G401 (cell line): ENCODE measurements at regions not wholly inside any gene's neighbourhood (a gene's known extent, or its start where the extent isn't known, plus 50 kb on each side); places are given as distances from the start of the nearest gene placed in this dataset.

ENCODE experiments used
- DNase-seq: peaks from one replicate; pipeline ENCODE4 v3.0.0-alpha.2; 2015; ENCODE audit warnings: low spot score
- in situ Hi-C: cut with HindIII; loops from 2 replicates; pipeline ENCODE4 v1.10.0; 2016; ENCODE audit warnings: low sequenced_read_pairs, mixed read lengths

DNA sequence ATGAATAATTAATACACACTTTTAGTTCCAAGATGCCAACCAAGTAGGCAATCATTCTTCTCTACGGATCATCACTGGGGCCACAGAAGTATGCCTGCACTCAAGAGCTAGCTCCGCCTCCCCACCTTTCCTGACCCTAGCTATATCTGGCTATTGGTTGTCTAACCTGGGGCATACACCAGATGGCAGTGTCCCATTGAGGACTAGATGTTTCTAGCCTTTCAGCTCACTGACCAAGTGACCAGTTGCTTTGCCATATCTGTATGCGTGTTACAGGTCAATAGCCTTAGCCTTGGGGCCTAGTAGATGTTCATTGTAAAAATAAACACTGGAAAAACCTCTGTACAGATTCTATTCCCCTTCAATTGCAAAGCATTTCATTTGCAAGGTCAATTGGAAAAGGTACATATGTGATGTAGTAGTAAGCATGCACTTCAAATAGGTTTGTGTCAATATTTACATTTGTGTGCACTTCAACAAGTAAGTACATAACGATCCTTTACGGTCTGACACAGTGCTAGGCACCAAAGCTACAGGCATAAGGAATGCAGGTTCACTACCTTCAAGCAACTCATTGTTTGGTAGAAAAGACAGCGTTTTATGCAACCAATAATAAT is 521.7 kb downstream of the PPARGC1A start:
- DNase-seq: peak; percentile 3

DNA sequence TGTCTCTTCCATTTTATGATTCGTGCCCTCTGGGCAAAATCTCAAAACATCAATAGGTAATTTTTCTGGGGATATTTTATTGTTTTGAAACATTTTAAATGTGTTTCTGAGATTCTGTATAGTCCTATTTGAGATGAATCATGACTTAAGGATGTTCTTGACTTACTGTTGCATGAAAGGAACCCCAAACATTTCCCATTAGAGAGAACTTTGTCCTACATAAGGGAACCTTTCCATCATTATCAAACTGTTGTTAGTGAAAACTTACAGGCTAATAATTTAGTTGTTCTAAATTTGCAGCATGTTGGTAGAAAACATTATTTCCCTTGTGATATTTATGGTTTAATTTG is 523.3 kb downstream of the PPARGC1A start:
- in situ Hi-C loops: no loop called here
- DNase-seq: no peak

More for the DNA sequence above, 521.7 kb downstream of the PPARGC1A start:
- in situ Hi-C loops: no loop called here

DNA sequence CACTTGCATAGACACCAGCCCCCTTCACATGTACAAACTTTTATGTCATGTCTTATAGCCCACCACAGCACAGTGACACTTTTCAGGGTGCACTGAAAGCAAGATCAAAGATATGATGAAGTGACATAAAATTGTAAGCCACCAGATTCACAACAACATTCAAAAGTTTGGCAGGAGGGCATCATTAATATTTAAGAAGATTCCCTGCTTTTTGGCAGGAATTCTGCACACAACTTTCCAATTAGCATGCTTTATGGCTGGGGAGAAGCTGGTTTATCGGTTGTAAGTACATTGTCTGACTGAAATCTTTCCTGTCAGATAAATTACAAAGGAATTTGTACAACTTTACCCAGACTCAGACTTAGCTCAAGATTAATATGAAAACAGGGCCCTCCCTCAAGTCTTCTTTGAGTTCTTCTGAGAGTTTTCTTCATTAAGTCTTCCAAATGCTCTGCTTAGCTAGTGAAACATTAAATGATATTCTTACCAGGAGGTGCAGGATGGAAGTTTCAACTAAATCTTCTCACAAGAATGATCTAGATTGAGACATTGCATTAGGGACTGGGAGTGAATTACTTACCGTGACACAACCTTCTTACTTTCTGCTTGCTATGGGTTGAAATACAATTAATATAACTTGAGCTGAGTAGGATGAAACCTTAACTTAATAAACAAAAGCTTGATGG is 523.8 kb downstream of the PPARGC1A start:
- in situ Hi-C loops: no loop called here
- DNase-seq: no peak

DNA sequence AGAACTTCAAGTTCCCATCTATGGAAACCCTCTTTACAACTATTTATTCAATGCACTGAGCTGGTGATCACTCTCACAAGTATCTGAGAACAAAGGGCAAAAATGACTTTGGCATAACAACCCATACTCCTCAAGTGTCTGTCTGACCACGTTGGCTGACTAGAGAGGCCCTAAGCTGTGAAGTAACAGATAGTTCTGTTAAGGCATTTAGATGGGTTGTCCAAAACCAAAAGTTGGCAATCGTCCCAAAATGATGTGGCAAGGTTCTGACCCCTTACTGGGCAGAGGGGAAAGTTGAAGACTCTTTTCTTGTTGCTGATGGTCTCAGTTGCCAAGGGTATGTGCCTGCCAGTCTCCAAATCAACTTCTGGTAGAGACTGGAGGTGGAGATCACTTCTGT is 524.8 kb downstream of the PPARGC1A start:
- no peak for DNase-seq
- in situ Hi-C loops: no loop called here

DNA sequence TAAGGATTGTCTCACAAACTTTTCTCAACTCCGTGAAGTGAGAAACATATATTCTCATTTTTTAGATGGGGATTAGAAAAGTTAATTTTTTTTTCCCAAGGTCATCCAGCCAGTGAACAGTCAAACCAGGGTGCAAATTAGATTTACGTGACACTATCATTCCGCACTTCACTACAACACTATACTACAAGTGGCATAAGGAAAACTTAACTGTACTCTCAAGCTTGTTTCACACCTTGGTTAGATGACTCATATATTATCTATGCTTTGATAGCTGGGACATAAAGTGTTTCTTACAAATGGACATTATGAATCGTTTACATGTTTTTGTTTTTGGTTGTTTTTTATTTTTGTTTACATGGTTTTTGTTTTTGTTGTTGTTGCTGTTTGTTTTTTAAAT is 525.7 kb downstream of the PPARGC1A start:
- in situ Hi-C loops: no loop called here
- no peak for DNase-seq

DNA sequence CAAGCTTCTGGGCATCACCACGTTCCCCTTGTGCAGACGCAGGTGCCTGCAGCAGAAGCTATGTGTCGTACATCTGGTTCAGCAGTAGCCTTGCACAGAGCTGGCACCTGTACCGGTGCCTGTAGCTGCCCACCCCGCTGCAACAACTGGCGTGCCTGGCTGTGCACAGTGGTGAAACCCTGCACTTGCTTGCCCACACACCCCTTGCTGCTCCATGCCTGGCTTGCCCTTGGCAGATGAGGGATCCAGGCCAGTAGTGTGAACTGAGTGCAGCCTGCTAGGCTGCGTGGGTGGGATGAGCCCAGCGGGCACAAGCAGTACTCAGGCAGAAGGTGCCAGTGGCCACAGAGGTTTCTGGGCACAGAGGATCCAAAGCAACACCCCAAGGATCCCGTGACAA is 528.4 kb downstream of the PPARGC1A start:
- DNase-seq: no peak
- in situ Hi-C loops: no loop called here

DNA sequence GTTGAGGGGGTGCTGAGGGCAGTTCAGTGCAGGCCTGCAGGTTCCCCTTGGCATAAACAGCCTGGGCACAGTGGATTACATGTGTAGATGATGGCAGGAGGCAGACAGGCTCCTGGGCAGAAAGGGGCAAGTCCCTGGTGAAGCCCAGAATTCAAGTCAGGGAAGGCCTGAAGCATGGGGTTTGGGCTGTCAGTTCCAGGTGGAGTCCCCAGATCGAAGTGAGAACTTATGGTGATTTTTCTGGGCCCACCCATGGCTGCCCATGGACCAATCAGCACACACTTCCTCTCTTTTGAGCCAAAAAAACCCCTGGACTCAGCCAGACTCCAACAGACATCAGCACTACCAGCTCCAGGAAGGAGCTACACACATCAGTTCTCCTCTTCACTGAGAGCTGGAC is 529.1 kb downstream of the PPARGC1A start:
- in situ Hi-C loops: no loop called here
- DNase-seq: no peak

DNA sequence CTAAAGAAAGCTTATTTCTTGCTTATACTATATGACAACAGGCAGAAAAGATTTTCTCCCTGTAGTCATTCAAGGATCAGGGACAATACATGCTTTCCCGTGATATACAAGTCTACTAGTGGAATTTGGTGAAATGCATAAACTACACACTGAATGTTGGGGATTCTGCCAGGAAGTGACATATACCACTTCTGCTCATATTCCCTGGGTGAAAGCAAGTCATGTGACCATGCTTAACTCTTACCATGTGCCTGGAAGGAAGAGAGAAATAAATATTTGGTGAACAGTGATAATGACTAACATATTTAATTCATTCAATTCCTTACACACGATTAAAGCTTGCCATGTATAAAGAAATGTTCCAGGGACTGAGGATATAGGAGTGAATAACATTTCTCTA is 534.6 kb downstream of the PPARGC1A start:
- no peak for DNase-seq
- in situ Hi-C loops: no loop called here

DNA sequence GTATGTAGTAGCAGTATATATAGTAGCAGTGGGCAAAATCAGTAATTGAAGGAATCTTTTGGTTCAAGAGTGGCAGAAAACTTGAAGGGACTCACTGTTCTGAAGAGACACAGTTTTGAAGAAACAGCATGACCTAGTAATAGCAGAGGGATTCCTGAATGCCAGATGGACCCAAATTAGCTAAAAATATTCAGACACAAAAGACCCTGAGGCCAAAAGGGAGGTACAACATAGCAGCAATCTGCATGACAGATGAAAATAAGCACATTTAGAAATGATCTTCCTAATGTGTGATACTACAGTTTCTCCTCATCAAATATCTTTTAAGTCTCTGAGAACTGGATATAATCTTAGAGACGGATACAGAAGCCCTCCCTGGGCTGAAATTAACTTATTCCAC is 536.6 kb downstream of the PPARGC1A start:
- DNase-seq: peak; percentile 23
- in situ Hi-C loops: no loop called here

DNA sequence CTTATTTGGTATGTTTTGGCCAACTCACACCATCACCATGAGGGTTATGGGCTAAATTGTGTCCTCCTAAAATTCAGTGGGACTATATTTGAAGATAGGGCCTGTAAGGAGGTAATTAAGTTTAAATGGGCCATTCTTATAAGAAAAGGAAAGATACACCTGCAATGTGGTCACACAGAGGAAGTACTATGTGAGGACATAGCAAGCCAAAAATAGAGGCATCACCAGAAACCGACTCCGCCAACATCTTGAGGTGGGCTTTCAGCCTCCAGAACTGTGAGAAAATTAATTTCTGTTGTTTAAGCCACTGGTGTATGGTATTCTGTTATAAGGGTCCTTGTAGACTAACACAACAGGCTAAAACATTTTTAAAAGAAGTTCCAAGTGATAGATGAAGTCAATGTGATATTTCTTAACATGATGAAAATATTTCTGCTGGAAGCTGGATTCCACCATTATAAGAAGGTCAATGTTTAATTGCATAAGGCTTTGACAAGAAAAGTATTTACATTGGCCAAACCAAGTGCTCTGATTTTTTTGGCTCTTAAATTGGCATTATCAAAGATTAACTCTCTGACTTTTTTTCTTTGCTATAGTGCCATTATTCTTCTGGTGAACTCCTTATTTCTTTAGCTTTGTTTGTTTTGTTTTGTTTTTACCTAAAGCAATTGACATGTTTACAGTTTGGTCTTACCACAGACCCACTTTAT is 540.9 kb downstream of the PPARGC1A start:
- in situ Hi-C loops: no loop called here
- DNase-seq: no peak

DNA sequence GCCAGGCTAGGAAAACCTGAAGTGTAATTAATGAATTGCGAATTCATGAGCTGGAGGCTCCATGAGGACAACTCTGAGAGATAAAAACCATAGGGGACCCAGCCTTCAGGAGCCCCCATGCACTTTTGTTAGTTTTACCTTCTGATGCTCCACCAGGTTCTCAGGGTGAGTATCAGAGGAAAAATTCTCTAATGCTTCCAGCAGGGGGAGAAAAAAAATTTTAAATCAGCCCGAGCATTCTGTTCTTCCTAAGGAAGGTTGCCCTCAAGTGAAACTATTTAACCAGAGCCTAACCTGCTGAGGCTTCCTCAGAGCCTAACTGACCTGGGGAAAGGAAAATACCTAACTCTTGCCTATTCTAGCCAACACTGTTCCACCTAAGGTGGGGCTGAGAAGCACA is 552.6 kb downstream of the PPARGC1A start:
- in situ Hi-C loops: no loop called here
- DNase-seq: no peak

DNA sequence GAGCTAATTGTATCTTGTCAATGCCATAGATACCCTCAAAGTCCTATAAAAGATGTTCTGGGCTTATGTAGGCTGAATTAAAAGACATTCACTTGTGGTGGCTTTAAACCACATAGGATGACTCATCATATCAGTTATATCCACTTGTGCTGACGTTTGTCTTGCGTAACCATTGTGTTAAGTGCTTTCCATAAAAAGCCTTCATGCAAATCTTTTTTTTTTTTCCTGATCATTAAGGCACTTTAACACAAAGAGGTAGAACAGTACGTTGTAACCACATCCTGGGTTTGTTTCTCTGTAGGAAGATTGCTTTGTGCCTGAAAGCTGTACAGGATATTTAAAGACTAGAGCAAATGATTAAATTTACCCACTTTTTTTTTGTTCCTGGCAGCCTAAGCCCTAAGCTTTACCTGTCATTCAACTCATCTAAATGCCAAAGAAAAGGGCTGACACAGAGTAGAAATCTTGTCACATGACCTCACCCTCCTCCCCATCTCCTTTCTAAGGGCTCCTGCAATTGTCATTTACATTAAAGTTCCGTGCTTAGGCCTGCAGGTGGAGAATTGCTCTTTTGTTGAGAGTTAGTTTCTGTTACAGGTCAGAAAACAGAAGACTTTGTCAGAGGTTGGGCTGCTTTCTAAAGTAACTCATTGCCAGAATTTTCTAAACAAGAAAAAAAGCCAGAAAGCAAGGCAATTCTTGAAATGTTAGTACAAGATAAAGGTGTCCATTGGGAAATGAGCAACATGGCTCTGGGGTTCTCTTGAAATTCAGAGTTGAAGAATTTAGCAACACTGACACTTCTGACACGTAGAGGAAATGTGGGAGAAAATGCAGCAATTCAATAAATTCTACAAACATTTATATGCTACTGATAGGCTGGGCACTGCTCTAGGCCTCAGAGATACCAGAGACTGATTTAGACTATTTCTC is 555.6 kb downstream of the PPARGC1A start:
- in situ Hi-C loops: no loop called here
- no peak for DNase-seq

DNA sequence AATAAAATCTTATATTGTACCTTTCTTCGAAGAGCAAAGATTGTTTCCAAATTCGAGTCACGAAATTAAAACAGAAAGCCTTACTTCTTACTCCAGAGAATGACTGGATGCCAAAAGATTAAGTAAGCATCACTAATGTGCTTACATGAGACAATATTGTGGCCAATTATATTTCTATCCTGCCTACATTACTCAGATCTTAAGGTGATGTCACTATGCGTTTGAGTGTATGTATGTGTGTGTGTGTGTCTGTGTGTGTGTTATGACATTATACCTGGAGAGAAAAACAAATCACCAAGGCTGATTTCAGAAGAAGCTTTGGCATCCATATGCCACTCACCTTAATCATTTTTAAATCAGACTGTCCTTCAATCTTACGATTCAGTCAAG is 556.3 kb downstream of the PPARGC1A start:
- DNase-seq: no peak
- in situ Hi-C loops: no loop called here

DNA sequence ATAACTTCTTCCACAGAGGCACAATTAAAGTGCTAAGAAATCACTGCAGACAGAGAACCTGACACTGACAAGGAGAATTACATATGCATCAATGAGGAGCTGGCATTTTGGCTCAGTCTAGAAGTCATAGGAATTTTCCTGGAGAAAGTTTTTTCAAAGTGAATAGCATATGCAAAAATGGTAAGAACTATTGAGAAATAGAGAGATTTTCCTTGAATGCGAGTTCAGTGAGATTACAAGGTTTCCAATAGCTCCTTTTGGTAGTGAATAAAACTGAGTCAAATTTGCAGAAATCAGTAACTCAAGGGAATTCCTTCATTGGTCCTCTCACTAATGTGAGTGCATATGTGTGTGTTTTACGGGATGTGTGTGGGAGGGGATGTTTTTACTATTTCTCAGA is 557.5 kb downstream of the PPARGC1A start:
- DNase-seq: no peak
- in situ Hi-C loops: no loop called here

DNA sequence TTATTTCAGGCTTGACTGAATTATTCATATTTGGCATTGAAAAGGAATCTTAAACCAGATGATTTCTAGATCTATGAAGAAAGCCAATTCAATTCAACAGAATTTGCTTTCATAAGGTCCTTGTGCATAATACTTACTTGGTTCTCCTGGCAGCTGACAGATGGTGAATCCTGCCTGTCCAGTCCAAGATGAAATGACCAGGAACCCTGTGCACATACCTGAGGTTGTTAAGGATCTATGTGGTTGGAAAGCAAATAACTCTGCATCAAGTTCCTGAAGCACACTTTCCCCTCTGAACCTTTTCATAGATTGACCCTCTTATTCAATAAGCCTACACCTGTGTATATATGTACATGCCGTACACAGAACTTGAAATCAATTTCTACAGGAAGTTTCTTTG is 562.7 kb downstream of the PPARGC1A start:
- in situ Hi-C loops: no loop called here
- DNase-seq: no peak

DNA sequence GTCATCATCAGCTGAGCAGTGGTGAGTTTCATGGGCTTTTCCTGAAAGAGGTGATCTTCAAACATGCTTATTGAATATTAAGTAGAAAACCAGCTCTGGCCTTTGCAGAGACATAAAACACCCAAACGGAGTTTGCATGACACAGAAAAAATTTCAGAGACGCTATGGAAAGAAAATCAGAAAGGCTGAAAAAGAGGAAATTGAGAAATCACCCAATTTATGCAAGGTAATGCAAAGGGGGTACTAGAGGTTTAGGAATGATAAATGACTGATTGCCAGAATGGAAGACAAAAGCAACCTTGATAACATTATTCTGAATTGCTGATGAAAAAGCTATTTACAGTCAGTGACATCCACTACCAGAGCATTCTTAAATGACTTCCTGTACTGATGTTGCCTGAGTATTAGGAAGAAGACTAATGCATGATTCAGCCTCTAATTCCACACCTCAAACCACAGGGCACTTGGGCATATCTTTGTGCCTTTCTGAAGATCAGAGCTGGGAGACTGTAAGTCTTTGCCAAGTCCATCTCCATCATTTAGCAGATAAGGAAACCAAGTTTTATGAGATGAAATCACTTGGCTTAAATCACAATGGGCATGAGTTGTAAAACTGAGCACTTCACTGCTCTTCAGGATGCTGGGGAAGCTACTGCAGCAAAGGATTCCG is 565.7 kb downstream of the PPARGC1A start:
- DNase-seq: no peak
- in situ Hi-C loops: no loop called here

DNA sequence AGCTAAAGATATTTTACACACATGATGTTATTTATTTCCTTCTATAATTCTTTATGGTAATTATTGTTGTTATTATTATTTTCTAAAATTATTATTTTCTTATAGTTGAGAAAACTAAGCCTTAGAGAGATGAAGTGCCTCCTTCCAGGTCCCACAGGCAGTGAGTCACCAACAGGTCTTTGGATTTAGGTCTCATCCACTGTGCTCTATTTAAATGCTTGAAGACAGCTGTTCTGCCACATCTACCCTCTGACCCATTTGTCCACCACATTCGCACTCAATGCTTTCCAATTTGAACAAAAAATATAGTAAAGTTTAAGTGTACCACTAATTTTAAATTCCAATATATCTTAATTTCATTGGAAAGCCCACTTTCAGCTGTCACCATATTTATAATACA is 566.4 kb downstream of the PPARGC1A start:
- in situ Hi-C loops: no loop called here
- DNase-seq: no peak

DNA sequence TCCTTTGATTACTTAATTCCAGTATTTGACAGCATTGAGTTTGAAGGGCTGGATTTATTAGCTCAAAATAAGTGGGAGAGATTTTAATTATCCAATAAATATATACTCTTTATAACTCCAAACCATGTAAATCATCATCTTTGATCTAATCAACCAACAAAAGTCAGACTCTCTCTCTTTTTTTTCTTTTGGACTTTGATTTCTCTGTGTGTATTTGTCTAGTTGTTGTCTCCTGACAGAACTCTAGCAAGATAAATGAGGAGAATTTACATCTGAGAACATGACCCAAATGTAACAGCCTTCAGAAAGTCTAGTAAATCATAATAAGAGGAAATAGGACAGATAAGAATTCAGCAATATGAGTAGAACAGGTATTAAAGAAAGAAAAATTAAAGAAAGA is 567.1 kb downstream of the PPARGC1A start:
- in situ Hi-C loops: no loop called here

DNA sequence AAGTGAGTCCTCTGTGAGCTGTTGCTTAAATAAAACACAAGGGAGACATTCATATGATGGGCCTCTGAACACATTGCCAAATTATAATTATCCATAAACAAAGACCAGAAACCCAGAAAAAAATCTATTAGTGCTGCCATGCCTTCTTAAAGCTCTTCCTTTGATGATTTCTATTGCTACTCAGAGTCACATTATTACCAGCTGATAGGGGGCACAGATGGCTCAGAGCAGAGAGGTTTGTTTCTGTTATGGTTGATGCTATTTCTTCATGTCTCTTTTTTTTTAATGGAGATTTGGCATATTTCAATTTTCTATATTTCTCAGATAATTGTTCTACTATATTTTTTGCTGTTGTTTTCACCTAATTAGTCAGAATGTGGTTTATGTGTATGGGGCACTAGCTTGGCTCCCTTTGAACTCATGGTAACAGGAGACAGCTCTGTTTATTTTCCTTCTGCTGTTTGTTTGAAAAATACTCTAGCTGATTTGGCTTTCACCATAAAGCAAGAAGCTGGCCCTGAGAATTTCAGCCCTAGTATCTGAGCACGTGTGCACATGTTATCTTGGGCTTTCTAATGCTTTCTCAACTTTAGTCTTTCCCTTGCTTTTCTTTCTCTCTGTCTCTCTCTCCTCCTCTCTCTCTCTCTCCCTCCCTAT is 568.8 kb downstream of the PPARGC1A start:
- no peak for DNase-seq
- in situ Hi-C loops: no loop called here

More for the DNA sequence above, 567.1 kb downstream of the PPARGC1A start:
- no peak for DNase-seq
